SU-DHL-6 (cell line): ENCODE measurements at regions not wholly inside any gene's neighbourhood (a gene's known extent, or its start where the extent isn't known, plus 50 kb on each side); places are given as distances from the start of the nearest gene placed in this dataset.

Source experiments
- H2AFZ ChIP-seq: fragments of 200-600 bp; sonication (generic); 2 replicates; pipeline ENCODE4 v1.6.1; 2014; ENCODE audit warnings: low read depth, mild to moderate bottlenecking, moderate library complexity, mixed read lengths, antibody characterized with exemption, low read length; ENCODE audit not compliant: severe bottlenecking
- H3F3A ChIP-seq: fragments of 200-600 bp; shearing (Covaris generic); 2 replicates; pipeline ENCODE4 v1.6.0; 2016; ENCODE audit warnings: antibody characterized with exemption, mild to moderate bottlenecking; ENCODE audit not compliant: insufficient read depth
- H3K27ac ChIP-seq: fragments of 200-600 bp; sonication (generic); 2 replicates; pipeline ENCODE4 v1.5.1; 2016; ENCODE audit warnings: low read depth, mild to moderate bottlenecking, low read length, moderate library complexity, mixed read lengths
- H3K27me3 ChIP-seq: fragments of 200-600 bp; sonication (generic), shearing (Covaris generic); 2 replicates; pipeline ENCODE4 v1.6.0; 2014; ENCODE audit warnings: mild to moderate bottlenecking, low read length
- H3K36me3 ChIP-seq: fragments of 200-600 bp; sonication (generic); 2 replicates; pipeline ENCODE4 v1.6.1; 2014; ENCODE audit warnings: mild to moderate bottlenecking, low read length, mixed read lengths
- H3K4me2 ChIP-seq: fragments of 300-600, 200-600 bp; shearing (Covaris generic), sonication (generic); 2 replicates; pipeline ENCODE4 v1.6.0; 2014; ENCODE audit warnings: low read length, low read depth, mild to moderate bottlenecking; ENCODE audit not compliant: poor library complexity, severe bottlenecking
- H3K4me3 ChIP-seq: fragments of 200-600 bp; sonication (generic); 2 replicates; pipeline ENCODE4 v1.5.1; 2014; ENCODE audit warnings: antibody characterized with exemption, low read length, mild to moderate bottlenecking, mixed read lengths; ENCODE audit not compliant: insufficient read depth, poor library complexity, severe bottlenecking
- H3K79me2 ChIP-seq: fragments of 200-600 bp; sonication (generic); 2 replicates; pipeline ENCODE4 v1.6.1; 2014; ENCODE audit warnings: mild to moderate bottlenecking, low read length, moderate library complexity; ENCODE audit not compliant: insufficient read depth
- H3K9ac ChIP-seq: fragments of 200-600 bp; sonication (generic); 2 replicates; pipeline ENCODE4 v1.7.0; 2014; ENCODE audit warnings: mild to moderate bottlenecking, low read length
- H3K9me2 ChIP-seq: fragments of 200-600 bp; sonication (generic); replicated peaks from 2 replicates; pipeline ENCODE4 v1.6.1; 2014; ENCODE audit warnings: low read length; ENCODE audit not compliant: insufficient read depth
- H3K9me3 ChIP-seq: fragments of 200-600 bp; sonication (generic); 2 replicates; pipeline ENCODE4 v1.6.1; 2014; ENCODE audit warnings: low read length, mixed read lengths; ENCODE audit not compliant: insufficient read depth
- H4K20me1 ChIP-seq: fragments of 200-600 bp; sonication (generic); 2 replicates; pipeline ENCODE4 v1.6.1; 2014; ENCODE audit warnings: low read depth, mild to moderate bottlenecking, antibody characterized with exemption, low read length, moderate library complexity, mixed read lengths
- CTCF ChIP-seq: fragments of 200-600 bp; sonication (generic); IDR thresholded peaks from one replicate; pipeline ENCODE4 v1.5.1; 2017; ENCODE audit warnings: antibody characterized with exemption, mild to moderate bottlenecking, low read length, moderate library complexity; ENCODE audit not compliant: insufficient read depth, poor library complexity, severe bottlenecking
- EZH2phosphoT487 ChIP-seq: fragments of 200-600 bp; sonication (generic), shearing (Covaris generic); conservative IDR thresholded peaks from 2 replicates; pipeline ENCODE4 v1.6.1; 2018; ENCODE audit warnings: mild to moderate bottlenecking, antibody characterized with exemption, low read length, moderate library complexity, mixed read lengths

- no peaks in the 10 kb centered on the region for H3K79me2 ChIP-seq
- H3K9me2 ChIP-seq, result no peaks in the 10 kb centered on the region
- no peaks in the 10 kb centered on the region for H3K9me3 ChIP-seq
- H3F3A ChIP-seq, result no peaks in the 10 kb centered on the region
- TF ChIP-seq CTCF (no peak), EZH2phosphoT487 (no peak)
- no peaks in the 10 kb centered on the region for H3K36me3 ChIP-seq
- no peak overlapping the region for H3K4me3 ChIP-seq
- no peaks in the 10 kb centered on the region for H4K20me1 ChIP-seq
- no peak overlapping the region for H3K9ac ChIP-seq
- H3K27ac ChIP-seq, result no peak overlapping the region
- H3K4me2 ChIP-seq, result no peak overlapping the region
- H2AFZ ChIP-seq, result no peak overlapping the region
- H3K27me3 ChIP-seq, result no peaks in the 10 kb centered on the region
Measured at GRCh38 chr18:10216791-10217190, 237.6 kb upstream of the APCDD1 start.

GRCh38 chr18:10217211-10217610, 237.2 kb upstream of the APCDD1 start:
- no peaks in the 10 kb centered on the region for H3K9me2 ChIP-seq
- no peak overlapping the region for H3K4me3 ChIP-seq
- no peaks in the 10 kb centered on the region for H3K27me3 ChIP-seq
- TF ChIP-seq EZH2phosphoT487, result no peak
- TF ChIP-seq CTCF, result no peak
- H3K79me2 ChIP-seq, result no peaks in the 10 kb centered on the region
- H4K20me1 ChIP-seq, result no peaks in the 10 kb centered on the region
- no peaks in the 10 kb centered on the region for H3K36me3 ChIP-seq
- H3K27ac ChIP-seq, result no peak overlapping the region
- no peak overlapping the region for H3K4me2 ChIP-seq
- no peaks in the 10 kb centered on the region for H3K9me3 ChIP-seq
- H2AFZ ChIP-seq, result no peak overlapping the region
- no peak overlapping the region for H3K9ac ChIP-seq
- H3F3A ChIP-seq, result no peaks in the 10 kb centered on the region

GRCh38 chr18:10225300-10225699, 229.1 kb upstream of the APCDD1 start:
- Histone ChIP-seq H3K36me3 (no peaks in the 10 kb centered on the region), H3K9ac (no peak overlapping the region), H3K27me3 (no peaks in the 10 kb centered on the region), H3K4me2 (no peak overlapping the region), H3K27ac (no peak overlapping the region), H3K9me3 (no peaks in the 10 kb centered on the region), H3F3A (no peaks in the 10 kb centered on the region), H3K9me2 (no peaks in the 10 kb centered on the region), H3K4me3 (no peak overlapping the region), H4K20me1 (no peaks in the 10 kb centered on the region), H2AFZ (no peak overlapping the region), H3K79me2 (no peaks in the 10 kb centered on the region)
- TF ChIP-seq EZH2phosphoT487, result no peak
- TF ChIP-seq CTCF, result no peak
